Stimulated activated CD4-positive, alpha-beta T cell treated with anti-CD3 and anti-CD28 coated beads, Interleukin-4, amount 100 ng/mL, for 24 hours (primary cell): ENCODE measurements at regions not wholly inside any gene's neighbourhood (a gene's known extent, or its start where the extent isn't known, plus 50 kb on each side); places are given as distances from the start of the nearest gene placed in this dataset.
"Not testable (repeated sequence)": the region's sequence is repeated elsewhere in the genome, so short reads cannot be mapped to it uniquely, and the experiment has no call there.

ENCODE experiments used
- DNase-seq: peaks from one replicate; pipeline ENCODE4 v3.0.0-alpha.2; 2020

- no peak for DNase-seq
Measured at GRCh38 chr16:66042341-66042740, 324.1 kb upstream of the CDH5 start.

- no peak for DNase-seq
Measured at GRCh38 chr16:66041907-66042306, 324.6 kb upstream of the CDH5 start.

GRCh38 chr16:66039793-66040192, 326.7 kb upstream of the CDH5 start:
- DNase-seq, result no peak

GRCh38 chr16:66036793-66037715, 329.4 kb upstream of the CDH5 start:
- DNase-seq, result no peak

GRCh38 chr16:66036184-66036583, 330.3 kb upstream of the CDH5 start:
- no peak for DNase-seq

GRCh38 chr16:66035096-66035495, 331.4 kb upstream of the CDH5 start:
- no peak for DNase-seq

- no peak for DNase-seq
Measured at GRCh38 chr16:66032841-66033240, 333.6 kb upstream of the CDH5 start.

- no peak for DNase-seq
Measured at GRCh38 chr16:66030036-66030435, 336.5 kb upstream of the CDH5 start.

GRCh38 chr16:66028510-66029216, 337.8 kb upstream of the CDH5 start:
- no peak for DNase-seq

- no peak for DNase-seq
Measured at GRCh38 chr16:66026787-66027330, 339.6 kb upstream of the CDH5 start.

GRCh38 chr16:66026211-66026610, 340.3 kb upstream of the CDH5 start:
- no peak for DNase-seq

GRCh38 chr16:66025751-66026150, 340.7 kb upstream of the CDH5 start:
- no peak for DNase-seq

GRCh38 chr16:66024567-66024966, 341.9 kb upstream of the CDH5 start:
- DNase-seq, result not testable (repeated sequence)

- no peak for DNase-seq
Measured at GRCh38 chr16:66023481-66023880, 343.0 kb upstream of the CDH5 start.

GRCh38 chr16:66020642-66021041, 345.8 kb upstream of the CDH5 start:
- no peak for DNase-seq

GRCh38 chr16:66020046-66020445, 346.4 kb upstream of the CDH5 start:
- no peak for DNase-seq

GRCh38 chr16:66019502-66019901, 347.0 kb upstream of the CDH5 start:
- not testable (repeated sequence) for DNase-seq

- DNase-seq, result no peak
Measured at GRCh38 chr16:66014221-66014620, 352.3 kb upstream of the CDH5 start.

GRCh38 chr16:66013486-66013885, 353.0 kb upstream of the CDH5 start:
- no peak for DNase-seq

GRCh38 chr16:66008136-66008535, 358.4 kb upstream of the CDH5 start:
- no peak for DNase-seq

GRCh38 chr16:66007717-66008116, 358.8 kb upstream of the CDH5 start:
- no peak for DNase-seq

- DNase-seq, result no peak
Measured at GRCh38 chr16:66006485-66006884, 360.0 kb upstream of the CDH5 start.

- no peak for DNase-seq
Measured at GRCh38 chr16:66004699-66005098, 361.8 kb upstream of the CDH5 start.

- no peak for DNase-seq
Measured at GRCh38 chr16:66003201-66003600, 363.3 kb upstream of the CDH5 start.
